Hematopoietic multipotent progenitor cell treated with erythropoietin and hydrocortisone succinate and interleukin-3 and kit ligand, for 8 days (in vitro differentiated cells): ENCODE measurements at regions not wholly inside any gene's neighbourhood (a gene's known extent, or its start where the extent isn't known, plus 50 kb on each side); places are given as distances from the start of the nearest gene placed in this dataset.
"Not testable (repeated sequence)": the region's sequence is repeated elsewhere in the genome, so short reads cannot be mapped to it uniquely, and the experiment has no call there.

Experiments used
- DNase-seq: peaks from one replicate; pipeline ENCODE4 v3.0.0-alpha.2; 2015

- no peak for DNase-seq
These were observed 330.7 kb upstream of the LRRC3B start for GRCh38 chr3:26291840-26292239.

GRCh38 chr3:26292780-26293179 lies 329.8 kb upstream of the LRRC3B start:
- no peak for DNase-seq

GRCh38 chr3:26293329-26293844 lies 329.2 kb upstream of the LRRC3B start:
- DNase-seq, result no peak

GRCh38 chr3:26307192-26307591 lies 315.4 kb upstream of the LRRC3B start:
- DNase-seq, result no peak

- DNase-seq, result no peak
These were observed 314.8 kb upstream of the LRRC3B start for GRCh38 chr3:26307787-26308186.

GRCh38 chr3:26308454-26308853 lies 314.1 kb upstream of the LRRC3B start:
- no peak for DNase-seq

- DNase-seq, result not testable (repeated sequence)
These were observed 313.0 kb upstream of the LRRC3B start for GRCh38 chr3:26309536-26309935.

- DNase-seq, result no peak
These were observed 309.8 kb upstream of the LRRC3B start for GRCh38 chr3:26312816-26313215.

GRCh38 chr3:26316472-26316871 lies 306.1 kb upstream of the LRRC3B start:
- no peak for DNase-seq

GRCh38 chr3:26323741-26324140 lies 298.8 kb upstream of the LRRC3B start:
- DNase-seq, result not testable (repeated sequence)

- DNase-seq, result no peak
These were observed 282.6 kb upstream of the LRRC3B start for GRCh38 chr3:26340001-26340400.

- no peak for DNase-seq
These were observed 278.9 kb upstream of the LRRC3B start for GRCh38 chr3:26343647-26344046.

- DNase-seq, result no peak
These were observed 277.0 kb upstream of the LRRC3B start for GRCh38 chr3:26345613-26346012.

- DNase-seq, result no peak
These were observed 276.1 kb upstream of the LRRC3B start for GRCh38 chr3:26346497-26346896.

GRCh38 chr3:26347150-26347549 lies 275.4 kb upstream of the LRRC3B start:
- DNase-seq, result no peak

GRCh38 chr3:26350853-26351252 lies 271.7 kb upstream of the LRRC3B start:
- DNase-seq, result no peak

GRCh38 chr3:26353097-26353496 lies 269.5 kb upstream of the LRRC3B start:
- no peak for DNase-seq

- DNase-seq, result no peak
These were observed 264.2 kb upstream of the LRRC3B start for GRCh38 chr3:26358405-26358804.

GRCh38 chr3:26365706-26366105 lies 256.9 kb upstream of the LRRC3B start:
- DNase-seq, result no peak

- DNase-seq, result no peak
These were observed 254.3 kb upstream of the LRRC3B start for GRCh38 chr3:26368312-26368711.

GRCh38 chr3:26369133-26369532 lies 253.4 kb upstream of the LRRC3B start:
- DNase-seq, result no peak

- DNase-seq, result no peak
These were observed 246.6 kb upstream of the LRRC3B start for GRCh38 chr3:26375843-26376530.

GRCh38 chr3:26381411-26381810 lies 241.2 kb upstream of the LRRC3B start:
- no peak for DNase-seq

- no peak for DNase-seq
These were observed 215.9 kb upstream of the LRRC3B start for GRCh38 chr3:26406636-26407035.

- DNase-seq, result no peak
These were observed 204.0 kb upstream of the LRRC3B start for GRCh38 chr3:26418553-26418952.
